KOPT-K1 (cell line): ENCODE measurements at regions not wholly inside any gene's neighbourhood (a gene's known extent, or its start where the extent isn't known, plus 50 kb on each side); places are given as distances from the start of the nearest gene placed in this dataset.

ENCODE experiments used
- H3K27ac ChIP-seq: fragments of 200-600 bp; sonication (generic); 2 replicates; pipeline ENCODE4 v1.5.1; 2016; ENCODE audit warnings: antibody characterized with exemption, mild to moderate bottlenecking, low read depth, low read length; ENCODE audit not compliant: poor library complexity, severe bottlenecking
- H3K36me3 ChIP-seq: fragments of 200-600 bp; sonication (generic); 2 replicates; pipeline ENCODE4 v1.5.1; 2017; ENCODE audit warnings: antibody characterized with exemption, mild to moderate bottlenecking, low read length, moderate library complexity; ENCODE audit not compliant: insufficient read depth
- H3K9me3 ChIP-seq: fragments of 200-600 bp; sonication (generic); 2 replicates; pipeline ENCODE4 v1.5.1; 2017; ENCODE audit warnings: antibody characterized with exemption, low read length, mild to moderate bottlenecking; ENCODE audit not compliant: insufficient read depth, poor library complexity, severe bottlenecking

DNA sequence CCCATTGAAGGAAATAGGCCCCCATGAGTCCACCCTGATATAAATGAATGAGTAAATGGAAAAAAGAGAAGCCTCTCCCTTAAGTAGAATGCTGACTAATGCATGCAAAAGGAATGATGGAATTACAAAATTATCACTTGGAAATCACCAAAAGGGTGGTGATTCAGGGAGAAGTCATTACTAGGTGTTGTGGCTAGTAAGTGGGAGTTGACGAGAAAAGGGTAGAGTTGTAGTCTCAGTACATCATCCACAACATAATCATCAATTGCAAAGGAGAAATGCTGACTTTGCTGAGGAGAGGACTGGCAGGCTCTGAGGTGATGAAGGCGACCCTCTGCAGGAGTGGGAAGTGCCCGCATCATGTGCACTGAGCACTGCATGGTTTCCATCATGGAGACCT lies 201.5 kb upstream of the S1PR3 start:
- no peak overlapping the region for H3K27ac ChIP-seq
- H3K9me3 ChIP-seq = no peaks in the 10 kb centered on the region
- no peaks in the 10 kb centered on the region for H3K36me3 ChIP-seq

DNA sequence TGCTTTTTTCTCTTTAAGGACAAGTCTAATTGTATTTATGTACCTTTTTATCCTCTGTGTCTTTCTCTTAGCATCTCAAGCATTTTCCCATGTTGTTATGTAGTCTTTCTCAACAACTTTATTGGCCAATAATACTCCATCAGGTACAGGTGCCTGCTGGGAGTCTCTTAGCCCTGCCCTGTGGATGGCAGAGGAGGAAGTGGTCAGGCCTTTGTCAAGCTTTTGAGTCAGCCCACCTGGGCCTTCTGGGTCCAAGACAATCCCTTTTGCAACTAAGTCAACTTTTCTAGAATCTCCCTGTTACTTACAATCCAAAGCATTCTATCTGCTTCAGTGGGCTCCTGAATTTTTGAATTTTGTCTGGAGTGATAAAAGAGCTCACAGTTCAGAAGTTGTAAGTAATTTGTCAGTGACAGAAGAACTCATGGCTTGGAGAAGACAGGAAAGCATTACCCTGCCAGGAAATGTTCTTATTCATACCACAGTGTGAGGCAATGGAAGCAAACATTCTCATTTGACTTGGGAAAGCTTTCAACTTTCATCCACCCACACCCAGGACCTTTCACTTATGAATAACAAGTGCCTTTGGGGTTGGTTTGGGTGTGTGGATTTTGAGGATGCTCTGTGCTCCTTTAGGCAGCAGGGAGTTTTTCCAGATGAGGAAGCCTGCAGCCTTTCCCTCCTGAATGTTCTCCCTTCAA lies 200.0 kb upstream of the S1PR3 start:
- no peaks in the 10 kb centered on the region for H3K9me3 ChIP-seq
- H3K27ac ChIP-seq = no peak overlapping the region
- no peaks in the 10 kb centered on the region for H3K36me3 ChIP-seq

DNA sequence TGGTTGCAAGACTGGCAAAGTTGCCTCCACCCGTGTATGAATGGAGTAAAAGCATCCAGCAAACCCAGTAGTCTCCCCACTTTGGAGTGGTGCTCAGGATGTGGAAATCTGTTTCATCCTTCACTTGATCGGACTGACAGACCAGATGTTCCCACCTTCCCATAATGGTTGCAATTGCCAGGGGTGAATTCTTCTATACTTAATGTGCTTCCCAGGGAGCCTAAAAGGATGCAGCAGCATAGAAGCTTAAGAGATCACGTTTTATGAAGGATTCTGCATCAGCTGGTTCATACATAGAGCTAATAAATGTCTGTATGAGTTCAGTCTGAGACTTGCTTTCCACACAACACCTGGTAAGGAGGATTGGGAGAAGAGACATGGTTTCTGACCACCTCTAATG lies 198.8 kb upstream of the S1PR3 start:
- Histone ChIP-seq H3K27ac (no peak overlapping the region), H3K36me3 (no peaks in the 10 kb centered on the region), H3K9me3 (no peaks in the 10 kb centered on the region)

- Histone ChIP-seq H3K27ac (no peak overlapping the region), H3K36me3 (no peaks in the 10 kb centered on the region), H3K9me3 (no peaks in the 10 kb centered on the region)
These were observed 197.2 kb upstream of the S1PR3 start for GRCh38 chr9:88794100-88794499.

GRCh38 chr9:88796947-88797346 lies 194.3 kb upstream of the S1PR3 start:
- Histone ChIP-seq H3K9me3 (no peaks in the 10 kb centered on the region), H3K36me3 (no peaks in the 10 kb centered on the region)

GRCh38 chr9:88798476-88798875 lies 192.8 kb upstream of the S1PR3 start:
- no peak overlapping the region for H3K27ac ChIP-seq
- H3K9me3 ChIP-seq = no peaks in the 10 kb centered on the region
- no peaks in the 10 kb centered on the region for H3K36me3 ChIP-seq

More at GRCh38 chr9:88796947-88797346, 194.3 kb upstream of the S1PR3 start:
- H3K27ac ChIP-seq = no peak overlapping the region

DNA sequence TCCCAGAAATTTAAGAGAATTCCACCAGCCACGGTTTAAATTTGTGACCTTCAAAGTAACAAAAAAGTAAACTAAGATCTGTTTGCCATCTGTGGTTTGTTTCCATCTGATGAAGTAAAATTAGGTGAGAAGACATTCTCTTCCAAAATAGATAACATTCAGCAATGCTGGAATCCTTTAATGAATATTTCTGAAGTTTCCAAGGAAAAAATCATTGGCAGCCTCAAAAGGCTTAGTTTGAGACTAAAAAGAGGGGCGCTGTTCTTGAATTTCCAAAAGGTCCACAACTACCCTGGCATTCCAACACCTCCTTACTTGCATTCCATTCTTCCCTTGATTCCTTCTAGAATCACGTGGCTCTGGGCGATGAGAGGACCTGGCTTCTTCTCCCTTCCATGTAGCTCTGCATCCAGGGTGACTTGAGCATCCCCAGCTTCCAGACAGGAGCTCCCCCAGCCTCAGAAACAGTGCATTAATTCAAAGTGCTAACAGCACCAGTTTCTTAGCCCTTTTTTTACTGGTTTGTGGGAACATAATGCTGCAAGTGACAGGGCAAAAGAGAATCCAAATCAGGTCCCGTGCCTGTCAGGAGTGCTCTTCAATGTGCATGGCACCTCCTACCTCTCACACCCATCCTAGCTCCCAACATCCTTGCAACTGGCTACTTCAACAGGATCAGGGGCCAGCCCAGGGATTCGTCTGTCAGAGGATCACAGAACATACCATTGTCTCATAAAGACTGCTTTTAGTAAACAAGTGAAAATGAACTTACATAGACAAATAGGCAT lies 191.5 kb upstream of the S1PR3 start:
- H3K9me3 ChIP-seq = no peaks in the 10 kb centered on the region
- no peaks in the 10 kb centered on the region for H3K36me3 ChIP-seq
- no peak overlapping the region for H3K27ac ChIP-seq

DNA sequence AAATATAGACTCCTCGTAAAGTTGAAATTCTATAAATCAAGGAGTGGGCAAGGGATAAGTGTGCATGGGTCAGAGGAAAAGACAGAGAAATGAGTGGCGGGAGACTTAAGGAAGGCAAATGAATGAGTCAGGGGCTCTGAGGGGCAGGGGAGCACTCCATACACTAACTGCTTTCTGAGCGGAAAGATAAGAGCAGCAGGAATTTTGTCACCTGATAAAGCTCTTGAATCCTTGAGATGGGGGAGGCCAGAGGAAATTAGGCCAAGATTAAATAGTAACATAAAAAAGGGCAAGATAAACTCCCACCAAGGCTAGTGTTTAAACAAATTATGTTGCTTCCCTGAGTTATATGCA lies 191.0 kb upstream of the S1PR3 start:
- Histone ChIP-seq H3K9me3 (no peaks in the 10 kb centered on the region), H3K27ac (no peak overlapping the region), H3K36me3 (no peaks in the 10 kb centered on the region)

DNA sequence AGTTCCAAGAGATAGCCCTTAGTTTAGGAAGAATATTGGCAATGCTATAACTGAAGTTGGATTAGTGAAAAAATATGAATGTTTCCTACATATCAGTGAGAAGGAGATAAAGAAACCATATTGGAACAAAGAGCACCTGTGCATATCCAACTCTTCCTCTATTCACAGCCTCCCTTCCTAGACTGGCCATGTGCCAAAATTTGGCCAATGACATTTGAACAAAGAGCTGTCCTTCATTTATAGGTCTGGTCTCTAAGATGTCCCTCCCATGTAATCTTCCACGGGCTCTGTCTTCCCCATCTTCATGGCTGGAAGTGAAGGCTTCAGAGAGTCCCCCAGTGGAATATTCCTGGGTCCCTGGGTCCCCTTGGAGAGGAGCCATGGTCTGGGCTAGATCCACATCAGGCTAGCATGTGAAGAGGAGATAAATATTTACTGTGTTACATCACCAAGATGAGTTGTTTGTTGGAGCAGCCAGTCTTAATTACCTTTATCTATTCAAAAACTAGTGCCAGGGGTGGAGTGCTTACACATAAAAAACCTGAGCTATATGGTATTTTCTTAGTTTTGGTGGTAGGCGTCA lies 190.0 kb upstream of the S1PR3 start:
- no peaks in the 10 kb centered on the region for H3K9me3 ChIP-seq

DNA sequence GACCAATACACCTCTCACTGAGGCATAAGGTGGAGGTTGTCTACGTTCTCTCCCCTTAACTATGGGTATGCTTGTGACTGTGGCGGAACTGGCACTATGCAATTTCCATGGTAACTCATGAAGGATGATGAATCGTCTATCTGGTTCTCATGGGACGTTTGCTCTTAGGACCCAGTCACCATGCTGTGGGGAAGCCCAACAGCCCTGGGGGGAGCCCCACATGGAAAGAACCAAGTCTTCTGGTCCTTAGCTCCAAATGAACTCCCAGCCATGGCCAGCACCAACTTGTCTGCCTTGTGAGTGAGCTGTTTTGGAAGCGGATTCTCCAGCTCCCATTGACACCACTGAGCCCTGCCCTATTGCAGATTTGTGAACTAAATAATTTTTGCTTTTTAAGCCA lies 188.7 kb upstream of the S1PR3 start:
- H3K27ac ChIP-seq = no peak overlapping the region
- H3K36me3 ChIP-seq = no peaks in the 10 kb centered on the region
- no peaks in the 10 kb centered on the region for H3K9me3 ChIP-seq

More for the DNA sequence above, 190.0 kb upstream of the S1PR3 start:
- Histone ChIP-seq H3K36me3 (no peaks in the 10 kb centered on the region), H3K27ac (no peak overlapping the region)

- Histone ChIP-seq H3K27ac (no peak overlapping the region), H3K9me3 (no peaks in the 10 kb centered on the region), H3K36me3 (no peaks in the 10 kb centered on the region)
These were observed 187.6 kb upstream of the S1PR3 start for GRCh38 chr9:88803546-88804253.

DNA sequence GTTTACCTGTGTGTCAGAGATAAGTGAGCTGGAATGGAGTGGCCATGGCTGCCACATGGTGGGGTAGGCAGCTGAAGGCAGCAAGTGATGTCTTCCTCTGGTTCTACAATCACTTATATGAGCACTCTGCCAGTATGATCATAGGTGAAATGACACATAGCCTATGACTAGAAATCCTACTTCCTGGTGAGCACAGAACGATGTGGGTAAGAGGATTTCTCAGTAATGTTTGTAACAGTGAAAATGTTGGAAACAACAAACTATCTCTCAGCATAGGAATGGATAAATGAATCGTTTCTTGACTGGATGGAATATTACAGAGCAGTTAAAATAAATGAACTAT lies 187.0 kb upstream of the S1PR3 start:
- Histone ChIP-seq H3K36me3 (no peaks in the 10 kb centered on the region), H3K9me3 (no peaks in the 10 kb centered on the region), H3K27ac (no peak overlapping the region)

GRCh38 chr9:88805217-88805943 lies 185.9 kb upstream of the S1PR3 start:
- no peaks in the 10 kb centered on the region for H3K9me3 ChIP-seq
- no peak overlapping the region for H3K27ac ChIP-seq
- H3K36me3 ChIP-seq = no peaks in the 10 kb centered on the region

- no peaks in the 10 kb centered on the region for H3K36me3 ChIP-seq
- H3K27ac ChIP-seq = no peak overlapping the region
- H3K9me3 ChIP-seq = no peaks in the 10 kb centered on the region
These were observed 183.8 kb upstream of the S1PR3 start for GRCh38 chr9:88807426-88807825.
